Fibroblast of lung (primary cell): ENCODE measurements at regions not wholly inside any gene's neighbourhood (a gene's known extent, or its start where the extent isn't known, plus 50 kb on each side); places are given as distances from the start of the nearest gene placed in this dataset.
"Not testable (repeated sequence)": the region's sequence is repeated elsewhere in the genome, so short reads cannot be mapped to it uniquely, and the experiment has no call there.

Source experiments
- DNase-seq, 2 donors: peaks; one replicate each; pipeline versions ENCODE4 v3.0.0 to v3.0.0-alpha.2; 2010; ENCODE audit warnings: low read depth in 2 of 2
- H2AFZ ChIP-seq: 2 replicates; pipeline ENCODE4 v1.5.1; 2012; ENCODE audit warnings: low read length, control low read depth, inconsistent platforms
- H3K27ac ChIP-seq: 2 replicates; pipeline ENCODE4 v1.5.1; 2011; ENCODE audit warnings: low read length, control low read depth; ENCODE audit not compliant: insufficient read depth
- H3K27me3 ChIP-seq: 2 replicates; pipeline ENCODE4 v1.5.1; 2011; ENCODE audit warnings: mild to moderate bottlenecking, low read length; ENCODE audit not compliant: control insufficient read depth, insufficient read depth
- H3K36me3 ChIP-seq: 2 replicates; pipeline ENCODE4 v1.5.1; 2011; ENCODE audit warnings: low read length; ENCODE audit not compliant: control insufficient read depth, insufficient read depth
- H3K4me1 ChIP-seq: 2 replicates; pipeline ENCODE4 v1.5.1; 2011; ENCODE audit warnings: low read length; ENCODE audit not compliant: control insufficient read depth, insufficient read depth; ENCODE audit errors: extremely low read depth
- H3K4me2 ChIP-seq: 2 replicates; pipeline ENCODE4 v1.5.1; 2011; ENCODE audit warnings: low read length, control low read depth; ENCODE audit not compliant: insufficient read depth; ENCODE audit errors: extremely low read depth
- H3K4me3 ChIP-seq, 4 experiments: fragments of 200-600 bp in 1 of 4; sonication (generic) in 1 of 4; replicated peaks in 1 of 4; 2 replicates each; pipeline ENCODE4 v1.5.1; 2011 to 2016; ENCODE audit warnings: low read length in 4 of 4, low read depth in 3 of 4, mild to moderate bottlenecking in 3 of 4, control low read depth in 2 of 4, inconsistent platforms in 1 of 4, mixed read lengths in 1 of 4; ENCODE audit not compliant: insufficient read depth in 1 of 4; ENCODE audit errors: control extremely low read depth in 1 of 4
- H3K79me2 ChIP-seq: 2 replicates; pipeline ENCODE4 v1.5.1; 2012; ENCODE audit warnings: mild to moderate bottlenecking, low read length, inconsistent platforms; ENCODE audit not compliant: control insufficient read depth, insufficient read depth
- H3K9ac ChIP-seq: 2 replicates; pipeline ENCODE4 v1.5.1; 2011; ENCODE audit warnings: mild to moderate bottlenecking, low read length, control low read depth; ENCODE audit not compliant: insufficient read depth
- H3K9me3 ChIP-seq: 2 replicates; pipeline ENCODE4 v1.5.1; 2012; ENCODE audit warnings: low read depth, low read length; ENCODE audit not compliant: control insufficient read depth, insufficient read depth
- H4K20me1 ChIP-seq: 2 replicates; pipeline ENCODE4 v1.5.1; 2011; ENCODE audit warnings: low read length; ENCODE audit not compliant: control insufficient read depth, insufficient read depth; ENCODE audit errors: extremely low read depth
- EZH2 ChIP-seq: IDR thresholded peaks from 2 replicates; pipeline ENCODE4 v1.5.1; 2012; ENCODE audit warnings: low read length, control low read depth, mild to moderate bottlenecking; ENCODE audit errors: missing control alignments
- TF ChIP-seq, protein P1 (sequence below), 2 donors: IDR thresholded peaks in 1 of 2; conservative IDR thresholded peaks in 1 of 2; 1 replicate in 1 of 2; 2 replicates in 1 of 2; pipeline ENCODE4 v1.5.1; 2011 to 2012; ENCODE audit warnings: low read length in 2 of 2, control low read depth in 1 of 2, inconsistent platforms in 1 of 2, low read depth in 1 of 2, mild to moderate bottlenecking in 1 of 2

DNA sequence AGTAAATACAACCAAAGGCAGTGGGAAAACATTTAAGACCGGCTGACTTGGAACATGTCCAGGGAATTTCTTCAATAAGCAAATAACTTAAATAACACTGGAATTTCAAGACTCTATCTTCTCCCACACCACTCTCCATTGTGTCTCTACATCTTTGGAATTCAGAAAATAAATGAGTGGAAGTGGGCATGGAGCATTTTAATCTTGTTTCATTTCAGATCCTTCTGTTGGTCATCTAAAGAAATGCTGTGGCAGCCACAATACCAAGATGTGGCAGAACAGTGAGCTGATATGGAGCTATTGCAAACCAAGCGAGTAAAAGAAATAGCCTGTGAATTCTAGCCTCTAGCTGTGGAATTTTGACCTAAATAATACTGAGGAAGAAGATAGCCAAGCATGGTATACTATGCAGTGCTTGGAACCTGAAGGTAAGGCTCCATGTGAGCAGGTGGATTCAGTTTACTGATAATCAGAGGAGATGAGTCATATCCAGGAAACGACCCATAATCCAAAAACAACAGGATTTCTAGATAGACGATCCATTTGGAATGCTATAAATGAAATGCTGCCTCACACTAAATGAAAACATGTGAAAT lies 157.1 kb upstream of the SCN7A start:
- Histone ChIP-seq H3K9me3 (no peaks in the 10 kb centered on the region), H3K4me1 (no peaks in the 10 kb centered on the region), H3K4me3 (no peak overlapping the region), H3K4me2 (peak overlapping the region; percentile 28), H3K36me3 (no peaks in the 10 kb centered on the region), H3K79me2 (no peaks in the 10 kb centered on the region), H3K9ac (no peak overlapping the region), H3K27ac (no peak overlapping the region), H3K27me3 (no peaks in the 10 kb centered on the region), H2AFZ (no peak overlapping the region), H4K20me1 (no peaks in the 10 kb centered on the region)
- TF ChIP-seq, protein P1, sequence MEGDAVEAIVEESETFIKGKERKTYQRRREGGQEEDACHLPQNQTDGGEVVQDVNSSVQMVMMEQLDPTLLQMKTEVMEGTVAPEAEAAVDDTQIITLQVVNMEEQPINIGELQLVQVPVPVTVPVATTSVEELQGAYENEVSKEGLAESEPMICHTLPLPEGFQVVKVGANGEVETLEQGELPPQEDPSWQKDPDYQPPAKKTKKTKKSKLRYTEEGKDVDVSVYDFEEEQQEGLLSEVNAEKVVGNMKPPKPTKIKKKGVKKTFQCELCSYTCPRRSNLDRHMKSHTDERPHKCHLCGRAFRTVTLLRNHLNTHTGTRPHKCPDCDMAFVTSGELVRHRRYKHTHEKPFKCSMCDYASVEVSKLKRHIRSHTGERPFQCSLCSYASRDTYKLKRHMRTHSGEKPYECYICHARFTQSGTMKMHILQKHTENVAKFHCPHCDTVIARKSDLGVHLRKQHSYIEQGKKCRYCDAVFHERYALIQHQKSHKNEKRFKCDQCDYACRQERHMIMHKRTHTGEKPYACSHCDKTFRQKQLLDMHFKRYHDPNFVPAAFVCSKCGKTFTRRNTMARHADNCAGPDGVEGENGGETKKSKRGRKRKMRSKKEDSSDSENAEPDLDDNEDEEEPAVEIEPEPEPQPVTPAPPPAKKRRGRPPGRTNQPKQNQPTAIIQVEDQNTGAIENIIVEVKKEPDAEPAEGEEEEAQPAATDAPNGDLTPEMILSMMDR (conservative IDR thresholded peaks at IDR 0.05 in 1 of 2, IDR thresholded peaks at IDR 0.05 in 1 of 2; ENCODE audit: low read depth in 1 of 2, low read length in 2 of 2): no peak
- TF ChIP-seq EZH2: no peak
- DNase-seq: peak; percentile 71 to 86

DNA sequence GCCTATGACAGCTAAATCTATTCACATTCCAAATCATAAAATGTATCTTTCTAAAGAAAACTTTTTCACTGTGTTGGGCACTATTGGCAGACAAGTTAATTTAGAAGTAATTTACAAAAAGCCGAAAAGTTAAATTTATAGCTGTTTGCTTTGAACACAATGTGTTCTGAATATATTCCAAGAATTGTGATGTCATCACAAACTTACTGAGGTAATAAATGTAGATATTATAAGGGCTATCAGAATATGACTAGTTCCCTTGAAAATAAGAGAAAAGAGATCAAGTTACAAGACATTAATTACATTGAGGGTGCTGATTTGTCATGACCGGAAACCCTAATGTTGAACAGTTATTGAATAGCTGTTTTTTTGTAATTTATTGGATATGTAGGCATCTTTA lies 153.9 kb upstream of the SCN7A start:
- no peak overlapping the region for H3K4me3 ChIP-seq
- TF ChIP-seq, protein P1 (conservative IDR thresholded peaks at IDR 0.05 in 1 of 2, IDR thresholded peaks at IDR 0.05 in 1 of 2; ENCODE audit: low read depth in 1 of 2, low read length in 2 of 2): no peak
- TF ChIP-seq EZH2: no peak
- H3K36me3 ChIP-seq: no peaks in the 10 kb centered on the region
- H3K9ac ChIP-seq: no peak overlapping the region
- H2AFZ ChIP-seq: no peak overlapping the region
- no peaks in the 10 kb centered on the region for H3K27me3 ChIP-seq
- H4K20me1 ChIP-seq: no peaks in the 10 kb centered on the region
- H3K4me1 ChIP-seq: no peaks in the 10 kb centered on the region
- H3K9me3 ChIP-seq: no peaks in the 10 kb centered on the region
- no peak overlapping the region for H3K27ac ChIP-seq
- H3K4me2 ChIP-seq: no peak overlapping the region
- no peak for DNase-seq
- H3K79me2 ChIP-seq: no peaks in the 10 kb centered on the region

DNA sequence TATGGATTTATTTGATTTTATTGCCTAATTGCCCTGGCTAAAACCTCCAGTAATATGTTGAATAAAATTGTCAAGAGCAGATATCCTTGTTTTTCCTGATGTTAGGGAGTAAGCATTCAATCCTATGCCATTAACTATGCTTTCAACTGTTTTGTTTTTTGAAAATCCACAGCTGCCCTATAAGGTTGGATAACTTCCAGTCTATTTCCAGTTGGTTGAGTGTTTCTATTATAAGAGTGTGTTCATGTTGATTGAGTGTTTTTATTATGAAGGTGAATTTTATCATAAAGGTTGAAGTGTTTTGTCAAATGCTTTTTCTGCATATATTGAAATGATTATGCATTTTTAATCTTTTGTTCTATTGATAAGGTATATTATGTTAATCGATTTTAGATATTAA lies 149.9 kb upstream of the SCN7A start:
- Histone ChIP-seq H3K9me3 (no peaks in the 10 kb centered on the region), H3K36me3 (no peaks in the 10 kb centered on the region), H3K79me2 (no peaks in the 10 kb centered on the region), H3K4me3 (no peak overlapping the region), H4K20me1 (no peaks in the 10 kb centered on the region), H3K27me3 (no peaks in the 10 kb centered on the region), H3K27ac (no peak overlapping the region), H3K4me2 (no peak overlapping the region), H3K4me1 (no peaks in the 10 kb centered on the region), H2AFZ (no peak overlapping the region), H3K9ac (no peak overlapping the region)
- DNase-seq: no peak
- TF ChIP-seq, protein P1 (conservative IDR thresholded peaks at IDR 0.05 in 1 of 2, IDR thresholded peaks at IDR 0.05 in 1 of 2; ENCODE audit: low read depth in 1 of 2, low read length in 2 of 2): no peak
- TF ChIP-seq EZH2: no peak

DNA sequence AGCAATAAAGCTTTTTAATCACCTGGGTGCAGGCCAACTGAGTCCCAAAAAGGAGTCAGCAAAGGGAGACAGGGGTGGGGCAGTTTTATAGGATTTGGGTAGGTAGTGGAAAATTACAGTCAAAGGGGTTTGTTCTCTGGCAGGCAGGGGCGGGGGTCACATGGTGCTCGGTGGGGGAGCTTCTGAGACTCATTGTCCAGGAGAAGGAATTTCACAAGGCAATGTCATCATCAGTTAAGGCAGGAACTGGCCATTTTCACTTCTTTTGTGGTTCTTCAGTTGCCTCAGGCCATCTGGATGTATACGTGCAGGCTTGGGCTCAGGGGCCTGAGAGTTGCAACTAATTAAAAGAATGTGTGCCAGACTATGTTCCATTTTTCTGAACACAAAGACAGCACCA lies 147.5 kb upstream of the SCN7A start:
- H4K20me1 ChIP-seq, H3K4me1 ChIP-seq, H3K27ac ChIP-seq, H3K36me3 ChIP-seq, H3K9me3 ChIP-seq, H3K27me3 ChIP-seq, DNase-seq, H2AFZ ChIP-seq, H3K79me2 ChIP-seq, H3K9ac ChIP-seq, H3K4me3 ChIP-seq, H3K4me2 ChIP-seq: not testable (repeated sequence)
